GM18520 (cell line): ENCODE measurements at regions not wholly inside any gene's neighbourhood (a gene's known extent, or its start where the extent isn't known, plus 50 kb on each side); places are given as distances from the start of the nearest gene placed in this dataset.

ENCODE experiments used
- ATAC-seq: cut with Tn5 transposase; IDR thresholded peaks from one replicate; pipeline ENCODE4 v1.9.1; 2021; ENCODE audit not compliant: unreplicated experiment

- ATAC-seq = no peak
Measured at GRCh38 chr6:90970672-90971071, 383.8 kb upstream of the MAP3K7 start.

- ATAC-seq = no peak
Measured at GRCh38 chr6:90967471-90967870, 380.6 kb upstream of the MAP3K7 start.

GRCh38 chr6:90960324-90960723, 373.5 kb upstream of the MAP3K7 start:
- ATAC-seq = no peak

- no peak for ATAC-seq
Measured at GRCh38 chr6:90955246-90955645, 368.4 kb upstream of the MAP3K7 start.

GRCh38 chr6:90953405-90954161, 366.7 kb upstream of the MAP3K7 start:
- ATAC-seq = no peak

- ATAC-seq = no peak
Measured at GRCh38 chr6:90952176-90952575, 365.3 kb upstream of the MAP3K7 start.

- ATAC-seq = no peak
Measured at GRCh38 chr6:90948540-90948939, 361.7 kb upstream of the MAP3K7 start.

GRCh38 chr6:90947184-90948064, 360.6 kb upstream of the MAP3K7 start:
- no peak for ATAC-seq

GRCh38 chr6:90941885-90942284, 355.0 kb upstream of the MAP3K7 start:
- no peak for ATAC-seq

- ATAC-seq = peak; percentile 97
Measured at GRCh38 chr6:90940812-90941481, 354.1 kb upstream of the MAP3K7 start.

- ATAC-seq = no peak
Measured at GRCh38 chr6:90939906-90940305, 353.0 kb upstream of the MAP3K7 start.

- no peak for ATAC-seq
Measured at GRCh38 chr6:90938122-90938521, 351.2 kb upstream of the MAP3K7 start.

GRCh38 chr6:90936286-90936685, 349.4 kb upstream of the MAP3K7 start:
- no peak for ATAC-seq

- ATAC-seq = no peak
Measured at GRCh38 chr6:90934966-90935365, 348.1 kb upstream of the MAP3K7 start.

GRCh38 chr6:90934081-90934480, 347.2 kb upstream of the MAP3K7 start:
- no peak for ATAC-seq

- ATAC-seq = no peak
Measured at GRCh38 chr6:90932351-90932750, 345.5 kb upstream of the MAP3K7 start.

GRCh38 chr6:90928051-90928450, 341.2 kb upstream of the MAP3K7 start:
- ATAC-seq = no peak

GRCh38 chr6:90925726-90926125, 338.9 kb upstream of the MAP3K7 start:
- ATAC-seq = no peak

GRCh38 chr6:90922325-90922724, 335.5 kb upstream of the MAP3K7 start:
- ATAC-seq = no peak

- ATAC-seq = no peak
Measured at GRCh38 chr6:90918361-90918760, 331.5 kb upstream of the MAP3K7 start.

GRCh38 chr6:90917376-90917775, 330.5 kb upstream of the MAP3K7 start:
- no peak for ATAC-seq

- no peak for ATAC-seq
Measured at GRCh38 chr6:90916968-90917367, 330.1 kb upstream of the MAP3K7 start.
